Stimulated activated naive CD8-positive, alpha-beta T cell treated with anti-CD3 and anti-CD28 coated beads, Interleukin-15, amount 100 ng/mL, for 72 hours (primary cell): ENCODE measurements at regions not wholly inside any gene's neighbourhood (a gene's known extent, or its start where the extent isn't known, plus 50 kb on each side); places are given as distances from the start of the nearest gene placed in this dataset.
"Not testable (repeated sequence)": the region's sequence is repeated elsewhere in the genome, so short reads cannot be mapped to it uniquely, and the experiment has no call there.

Source experiments
- ATAC-seq: fragments of 150-1000 bp; cut with Tn5 transposase; 2 replicates; pipeline ENCODE4 v1.10.0; 2021; ENCODE audit warnings: mild to moderate bottlenecking, moderate library complexity
- DNase-seq, 2 donors: peaks; one replicate each; pipeline ENCODE4 v3.0.0; 2021 to 2022
- H3K27ac Mint-ChIP-seq, 2 donors: one replicate each; pipeline ENCODE4 v1.8.0; 2022; ENCODE audit warnings: mild to moderate bottlenecking in 2 of 2, mixed read lengths in 2 of 2, moderate library complexity in 2 of 2
- H3K27me3 Mint-ChIP-seq: one replicate; pipeline ENCODE4 v1.8.0; 2022; ENCODE audit warnings: mixed read lengths
- H3K4me1 Mint-ChIP-seq: one replicate; pipeline ENCODE4 v1.8.0; 2022; ENCODE audit warnings: mild to moderate bottlenecking, mixed read lengths
- H3K4me3 Mint-ChIP-seq, 2 donors: one replicate each; pipeline ENCODE4 v1.8.0; 2022; ENCODE audit warnings: mild to moderate bottlenecking in 2 of 2, mixed read lengths in 2 of 2, moderate library complexity in 1 of 2
- H3K9me3 Mint-ChIP-seq, 2 donors: one replicate each; pipeline ENCODE4 v1.8.0; 2022; ENCODE audit warnings: mixed read lengths in 2 of 2

GRCh38 chr4:49322610-49323572 is 336.8 kb downstream of the CWH43 start:
- peaks cover 18 to 24% of the 10 kb centered on the region in 2 donors for H3K9me3 Mint-ChIP-seq
- not testable (repeated sequence) for H3K4me3 Mint-ChIP-seq, H3K4me1 Mint-ChIP-seq, H3K27me3 Mint-ChIP-seq, ATAC-seq, DNase-seq, H3K27ac Mint-ChIP-seq

GRCh38 chr4:49323573-49323940 is 337.5 kb downstream of the CWH43 start:
- not testable (repeated sequence) for H3K27ac Mint-ChIP-seq, H3K4me1 Mint-ChIP-seq, ATAC-seq, DNase-seq, H3K4me3 Mint-ChIP-seq, H3K27me3 Mint-ChIP-seq
- H3K9me3 Mint-ChIP-seq = peaks cover 18 to 24% of the 10 kb centered on the region in 2 donors
